ENCODE measurements at regions not wholly inside any gene's neighbourhood (a gene's known extent, or its start where the extent isn't known, plus 50 kb on each side); places are given as distances from the start of the nearest gene placed in this dataset.

GRCh38 chr15:36371509-36371908, 207.9 kb upstream of the CDIN1 start:
- ChIA-PET POLR2A (no interaction called here), CTCF (no interaction called here)
- H3K9me3 ChIP-seq (ENCODE audit: control extremely low read depth in 1 of 5, control insufficient read depth in 4 of 5, insufficient read depth in 2 of 5, low read depth in 1 of 5, low read length in 4 of 5) = no peaks in the 10 kb centered on the region
- no peaks in the 10 kb centered on the region for H3K4me1 ChIP-seq (ENCODE audit: control extremely low read depth in 1 of 4, control insufficient read depth in 4 of 4, insufficient read depth in 4 of 4, low read length in 3 of 4)
- no peaks in the 10 kb centered on the region for H3K27me3 ChIP-seq (replicated peaks in 2 of 5; ENCODE audit: control insufficient read depth in 4 of 5, insufficient read depth in 5 of 5, low read length in 4 of 5)
- H3K36me3 ChIP-seq (ENCODE audit: control insufficient read depth in 4 of 4, insufficient read depth in 4 of 4, low read length in 3 of 4) = no peaks in the 10 kb centered on the region
- H3K27ac ChIP-seq (ENCODE audit: insufficient read depth in 1 of 2, low read depth in 1 of 2, low read length in 2 of 2, poor library complexity in 1 of 2, severe bottlenecking in 2 of 2) = no peak overlapping the region
- no peak for DNase-seq
- no peak overlapping the region for H3K4me3 ChIP-seq (ENCODE audit: control insufficient read depth in 1 of 7, extremely low read depth in 1 of 7, insufficient read depth in 4 of 7, low read depth in 2 of 7, low read length in 6 of 7)

GRCh38 chr15:36372968-36373367, 206.5 kb upstream of the CDIN1 start:
- no CpG with 5 or more reads among the region's 2 CpGs for WGBS (ENCODE audit: insufficient coverage)
- no peaks in the 10 kb centered on the region for H3K36me3 ChIP-seq (ENCODE audit: control insufficient read depth in 4 of 4, insufficient read depth in 4 of 4, low read length in 3 of 4)
- ChIA-PET CTCF (no interaction called here), POLR2A (no interaction called here)
- DNase-seq = no peak
- no peaks in the 10 kb centered on the region for H3K9me3 ChIP-seq (ENCODE audit: control extremely low read depth in 1 of 5, control insufficient read depth in 4 of 5, insufficient read depth in 2 of 5, low read depth in 1 of 5, low read length in 4 of 5)
- no peak overlapping the region for H3K4me3 ChIP-seq (ENCODE audit: control insufficient read depth in 1 of 7, extremely low read depth in 1 of 7, insufficient read depth in 4 of 7, low read depth in 2 of 7, low read length in 6 of 7)
- H3K4me1 ChIP-seq (ENCODE audit: control extremely low read depth in 1 of 4, control insufficient read depth in 4 of 4, insufficient read depth in 4 of 4, low read length in 3 of 4) = no peaks in the 10 kb centered on the region
- H3K27ac ChIP-seq (ENCODE audit: insufficient read depth in 1 of 2, low read depth in 1 of 2, low read length in 2 of 2, poor library complexity in 1 of 2, severe bottlenecking in 2 of 2) = no peak overlapping the region
- no peaks in the 10 kb centered on the region for H3K27me3 ChIP-seq (replicated peaks in 2 of 5; ENCODE audit: control insufficient read depth in 4 of 5, insufficient read depth in 5 of 5, low read length in 4 of 5)

GRCh38 chr15:36373550-36373949, 205.9 kb upstream of the CDIN1 start:
- CTCF ChIA-PET = no interaction called here
- no peak for DNase-seq
- Histone ChIP-seq H3K4me3 (ENCODE audit: control insufficient read depth in 1 of 7, extremely low read depth in 1 of 7, insufficient read depth in 4 of 7, low read depth in 2 of 7, low read length in 6 of 7) (no peak overlapping the region), H3K27ac (ENCODE audit: insufficient read depth in 1 of 2, low read depth in 1 of 2, low read length in 2 of 2, poor library complexity in 1 of 2, severe bottlenecking in 2 of 2) (no peak overlapping the region), H3K9me3 (ENCODE audit: control extremely low read depth in 1 of 5, control insufficient read depth in 4 of 5, insufficient read depth in 2 of 5, low read depth in 1 of 5, low read length in 4 of 5) (no peaks in the 10 kb centered on the region), H3K36me3 (ENCODE audit: control insufficient read depth in 4 of 4, insufficient read depth in 4 of 4, low read length in 3 of 4) (no peaks in the 10 kb centered on the region), H3K27me3 (replicated peaks in 2 of 5; ENCODE audit: control insufficient read depth in 4 of 5, insufficient read depth in 5 of 5, low read length in 4 of 5) (no peaks in the 10 kb centered on the region), H3K4me1 (ENCODE audit: control extremely low read depth in 1 of 4, control insufficient read depth in 4 of 4, insufficient read depth in 4 of 4, low read length in 3 of 4) (no peaks in the 10 kb centered on the region)
- no CpG with 5 or more reads among the region's 3 CpGs for WGBS (ENCODE audit: insufficient coverage)
- POLR2A ChIA-PET = no interaction called here

DNA sequence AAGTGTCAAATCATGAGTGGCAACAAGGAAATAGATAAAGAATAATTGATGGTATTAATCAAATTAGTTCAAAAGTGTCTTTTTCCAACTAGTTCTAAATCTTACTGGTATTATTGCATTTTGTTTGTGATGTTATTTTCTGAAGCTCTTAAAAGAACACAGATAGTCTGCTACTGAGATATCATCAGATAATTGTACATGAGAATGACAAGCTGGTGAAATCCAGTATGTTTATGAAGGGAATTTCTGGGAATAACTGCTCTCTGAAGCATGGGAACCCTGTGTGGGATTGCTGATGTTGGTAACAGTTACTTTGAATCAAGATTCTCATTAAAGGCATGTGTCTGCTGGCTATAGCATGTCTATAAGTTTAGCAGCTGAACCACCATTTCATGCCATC, 190.3 kb upstream of the CDIN1 start:
- CTCF ChIA-PET = no interaction called here
- Histone ChIP-seq H3K4me3 (ENCODE audit: control insufficient read depth in 1 of 7, extremely low read depth in 1 of 7, insufficient read depth in 4 of 7, low read depth in 2 of 7, low read length in 6 of 7) (no peak overlapping the region), H3K27me3 (replicated peaks in 2 of 5; ENCODE audit: control insufficient read depth in 4 of 5, insufficient read depth in 5 of 5, low read length in 4 of 5) (no peaks in the 10 kb centered on the region), H3K4me1 (ENCODE audit: control extremely low read depth in 1 of 4, control insufficient read depth in 4 of 4, insufficient read depth in 4 of 4, low read length in 3 of 4) (no peaks in the 10 kb centered on the region), H3K36me3 (ENCODE audit: control insufficient read depth in 4 of 4, insufficient read depth in 4 of 4, low read length in 3 of 4) (no peaks in the 10 kb centered on the region), H3K9me3 (ENCODE audit: control extremely low read depth in 1 of 5, control insufficient read depth in 4 of 5, insufficient read depth in 2 of 5, low read depth in 1 of 5, low read length in 4 of 5) (peaks cover 0 to 1% (median 0%) of the 10 kb centered on the region in 5 experiments), H3K27ac (ENCODE audit: insufficient read depth in 1 of 2, low read depth in 1 of 2, low read length in 2 of 2, poor library complexity in 1 of 2, severe bottlenecking in 2 of 2) (no peak overlapping the region)
- DNase-seq = no peak
- POLR2A ChIA-PET = no interaction called here

DNA sequence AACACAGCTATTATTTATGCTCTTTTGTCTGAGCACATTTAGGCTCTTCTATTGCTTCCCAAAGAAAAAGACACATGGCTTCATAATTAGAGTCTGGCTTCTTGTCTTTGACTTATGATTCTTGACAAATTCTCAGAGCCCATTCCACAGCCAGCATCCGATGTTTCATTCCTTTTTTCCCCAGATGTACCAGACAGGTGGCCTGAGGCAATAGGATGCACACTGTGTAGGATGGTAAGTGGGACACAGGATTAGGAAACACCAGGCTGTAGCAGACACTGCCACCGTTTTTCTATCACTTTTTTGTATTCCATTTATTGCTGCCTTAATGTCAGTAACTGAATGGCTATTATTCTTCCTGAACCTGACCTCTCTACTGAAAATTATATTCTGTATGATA, 188.9 kb upstream of the CDIN1 start:
- Histone ChIP-seq H3K36me3 (ENCODE audit: control insufficient read depth in 4 of 4, insufficient read depth in 4 of 4, low read length in 3 of 4) (no peaks in the 10 kb centered on the region), H3K27ac (ENCODE audit: insufficient read depth in 1 of 2, low read depth in 1 of 2, low read length in 2 of 2, poor library complexity in 1 of 2, severe bottlenecking in 2 of 2) (no peak overlapping the region)
- POLR2A ChIA-PET = no interaction called here

DNA sequence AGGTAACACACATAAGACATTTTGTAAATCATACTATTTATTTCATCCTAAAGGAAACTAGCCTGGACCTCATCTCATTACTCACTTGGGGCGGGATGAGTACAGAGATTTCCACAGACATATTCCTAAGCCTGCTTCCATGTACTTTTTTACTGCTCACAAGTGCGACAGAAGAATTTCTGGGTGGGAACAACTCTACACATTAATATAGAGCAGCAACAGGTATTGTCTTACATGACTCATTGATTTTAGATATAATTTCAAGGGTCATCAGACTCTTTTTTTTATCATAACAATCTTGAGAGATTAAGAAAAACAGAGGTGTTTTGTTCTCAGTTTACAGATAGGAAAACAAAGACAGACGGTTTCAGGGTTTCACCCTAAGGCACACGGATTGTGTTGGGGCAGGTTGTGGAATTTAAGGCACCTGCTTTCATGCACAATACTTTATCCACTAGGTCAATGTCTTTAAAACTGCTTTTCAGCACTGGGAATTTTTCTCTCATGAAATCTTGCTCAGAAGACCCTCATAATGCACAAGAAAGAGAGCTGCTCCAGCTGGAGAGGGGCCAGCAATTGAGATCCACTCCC, 186.7 kb upstream of the CDIN1 start:
- ChIA-PET CTCF (no interaction called here), POLR2A (no interaction called here)
- no peaks in the 10 kb centered on the region for H3K9me3 ChIP-seq (ENCODE audit: control extremely low read depth in 1 of 5, control insufficient read depth in 4 of 5, insufficient read depth in 2 of 5, low read depth in 1 of 5, low read length in 4 of 5)
- H3K4me1 ChIP-seq (ENCODE audit: control extremely low read depth in 1 of 4, control insufficient read depth in 4 of 4, insufficient read depth in 4 of 4, low read length in 3 of 4) = no peaks in the 10 kb centered on the region
- H3K36me3 ChIP-seq (ENCODE audit: control insufficient read depth in 4 of 4, insufficient read depth in 4 of 4, low read length in 3 of 4) = no peaks in the 10 kb centered on the region
- DNase-seq = no peak
- H3K4me3 ChIP-seq (ENCODE audit: control insufficient read depth in 1 of 7, extremely low read depth in 1 of 7, insufficient read depth in 4 of 7, low read depth in 2 of 7, low read length in 6 of 7) = no peak overlapping the region
- 89% methylated on average over 3 of the region's 4 CpGs for WGBS (ENCODE audit: insufficient coverage)
- H3K27me3 ChIP-seq (replicated peaks in 2 of 5; ENCODE audit: control insufficient read depth in 4 of 5, insufficient read depth in 5 of 5, low read length in 4 of 5) = no peaks in the 10 kb centered on the region
- no peak overlapping the region for H3K27ac ChIP-seq (ENCODE audit: insufficient read depth in 1 of 2, low read depth in 1 of 2, low read length in 2 of 2, poor library complexity in 1 of 2, severe bottlenecking in 2 of 2)

More for the DNA sequence above, 188.9 kb upstream of the CDIN1 start:
- Histone ChIP-seq H3K9me3 (ENCODE audit: control extremely low read depth in 1 of 5, control insufficient read depth in 4 of 5, insufficient read depth in 2 of 5, low read depth in 1 of 5, low read length in 4 of 5) (no peaks in the 10 kb centered on the region), H3K27me3 (replicated peaks in 2 of 5; ENCODE audit: control insufficient read depth in 4 of 5, insufficient read depth in 5 of 5, low read length in 4 of 5) (no peaks in the 10 kb centered on the region), H3K4me1 (ENCODE audit: control extremely low read depth in 1 of 4, control insufficient read depth in 4 of 4, insufficient read depth in 4 of 4, low read length in 3 of 4) (no peaks in the 10 kb centered on the region), H3K4me3 (ENCODE audit: control insufficient read depth in 1 of 7, extremely low read depth in 1 of 7, insufficient read depth in 4 of 7, low read depth in 2 of 7, low read length in 6 of 7) (no peak overlapping the region)
- 60% methylated on average over 1 of the region's 2 CpGs for WGBS (ENCODE audit: insufficient coverage)
- CTCF ChIA-PET = no interaction called here
- no peak for DNase-seq

DNA sequence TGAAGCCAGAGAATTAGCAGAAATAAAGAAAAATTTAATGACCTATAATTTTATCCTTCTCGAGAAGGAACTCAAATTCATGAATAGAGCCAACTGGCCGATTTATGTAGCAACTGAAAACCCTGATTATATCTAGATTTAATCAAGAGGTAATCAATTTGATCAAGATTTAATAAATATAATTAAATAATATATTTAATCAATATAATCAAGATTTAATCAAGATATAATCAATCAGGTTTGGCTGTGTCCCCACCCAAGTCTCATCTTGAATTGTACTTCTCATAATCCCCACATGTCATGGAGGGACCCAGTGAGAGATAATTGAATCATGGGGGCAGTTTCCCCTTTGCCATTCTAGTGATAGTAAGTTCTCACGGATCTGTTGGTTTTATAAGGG, 181.2 kb upstream of the CDIN1 start:
- no peaks in the 10 kb centered on the region for H3K36me3 ChIP-seq (ENCODE audit: control insufficient read depth in 4 of 4, insufficient read depth in 4 of 4, low read length in 3 of 4)
- DNase-seq = no peak
- H3K4me3 ChIP-seq (ENCODE audit: control insufficient read depth in 1 of 7, extremely low read depth in 1 of 7, insufficient read depth in 4 of 7, low read depth in 2 of 7, low read length in 6 of 7) = no peak overlapping the region
- H3K27ac ChIP-seq (ENCODE audit: insufficient read depth in 1 of 2, low read depth in 1 of 2, low read length in 2 of 2, poor library complexity in 1 of 2, severe bottlenecking in 2 of 2) = no peak overlapping the region
- ChIA-PET CTCF (no interaction called here), POLR2A (no interaction called here)
- H3K9me3 ChIP-seq (ENCODE audit: control extremely low read depth in 1 of 5, control insufficient read depth in 4 of 5, insufficient read depth in 2 of 5, low read depth in 1 of 5, low read length in 4 of 5) = no peaks in the 10 kb centered on the region
- 100% methylated on average over 1 of the region's 3 CpGs for WGBS (ENCODE audit: insufficient coverage)
- no peaks in the 10 kb centered on the region for H3K27me3 ChIP-seq (replicated peaks in 2 of 5; ENCODE audit: control insufficient read depth in 4 of 5, insufficient read depth in 5 of 5, low read length in 4 of 5)
- H3K4me1 ChIP-seq (ENCODE audit: control extremely low read depth in 1 of 4, control insufficient read depth in 4 of 4, insufficient read depth in 4 of 4, low read length in 3 of 4) = no peaks in the 10 kb centered on the region

Data from common myeloid progenitor, CD34-positive (primary cell).